ENCODE measurements at regions not wholly inside any gene's neighbourhood (a gene's known extent, or its start where the extent isn't known, plus 50 kb on each side); places are given as distances from the start of the nearest gene placed in this dataset.

DNA sequence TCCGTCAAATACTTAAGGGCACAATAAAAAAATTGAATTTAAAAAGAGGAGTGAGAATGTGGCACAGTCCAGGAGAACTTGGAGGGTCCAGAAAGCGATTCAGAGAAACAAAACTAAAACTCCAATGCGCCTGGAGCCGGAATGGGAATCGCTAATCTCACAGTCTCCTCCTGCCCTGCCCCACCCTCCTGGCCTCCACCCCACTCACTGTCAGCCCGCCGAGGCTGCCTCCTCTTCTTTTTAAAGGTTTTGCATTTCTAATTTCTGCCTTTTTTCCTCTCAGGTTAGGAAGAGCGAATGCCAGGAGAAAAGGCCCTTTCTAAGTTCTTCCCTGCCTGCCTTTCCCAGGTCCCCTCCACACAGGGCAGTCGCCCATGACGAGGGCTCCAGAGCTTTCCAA, 135.3 kb downstream of the ZBTB18 start:
- TF ChIP-seq POLR2A (IDR thresholded peaks at IDR 0.05; ENCODE audit: low read length) (no peak), GATA1 (IDR thresholded peaks at IDR 0.05; ENCODE audit: low read depth, low read length) (no peak)

All from erythroblast (primary cell).